GM12874 (cell line): ENCODE measurements at regions not wholly inside any gene's neighbourhood (a gene's known extent, or its start where the extent isn't known, plus 50 kb on each side); places are given as distances from the start of the nearest gene placed in this dataset.

Source experiments
- TF ChIP-seq, protein P1 (sequence below): IDR thresholded peaks from 2 replicates; pipeline ENCODE4 v1.5.1; 2011; ENCODE audit warnings: low read depth, mild to moderate bottlenecking, control low read depth, low read length, moderate library complexity; ENCODE audit not compliant: insufficient read depth

DNA sequence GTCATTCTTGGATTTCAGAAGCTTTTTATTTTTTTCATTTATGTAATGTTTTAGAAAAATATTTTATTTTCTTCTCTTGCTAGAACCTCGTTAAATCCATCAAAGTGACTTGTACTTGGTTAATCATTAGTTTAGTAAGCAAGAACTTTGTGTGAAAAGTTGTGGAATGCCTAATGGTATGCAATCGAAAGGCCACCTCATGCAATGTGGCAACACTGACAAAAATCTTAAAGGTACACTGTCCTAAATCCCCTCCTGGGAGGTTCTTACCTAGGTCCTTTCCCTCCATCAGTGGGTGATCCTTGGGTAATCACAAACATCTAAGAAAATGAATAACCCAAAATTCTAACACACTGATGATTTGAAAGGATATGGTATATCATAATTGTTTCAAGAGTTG lies 304.2 kb downstream of the DNAH5 start:
- TF ChIP-seq, protein P1, sequence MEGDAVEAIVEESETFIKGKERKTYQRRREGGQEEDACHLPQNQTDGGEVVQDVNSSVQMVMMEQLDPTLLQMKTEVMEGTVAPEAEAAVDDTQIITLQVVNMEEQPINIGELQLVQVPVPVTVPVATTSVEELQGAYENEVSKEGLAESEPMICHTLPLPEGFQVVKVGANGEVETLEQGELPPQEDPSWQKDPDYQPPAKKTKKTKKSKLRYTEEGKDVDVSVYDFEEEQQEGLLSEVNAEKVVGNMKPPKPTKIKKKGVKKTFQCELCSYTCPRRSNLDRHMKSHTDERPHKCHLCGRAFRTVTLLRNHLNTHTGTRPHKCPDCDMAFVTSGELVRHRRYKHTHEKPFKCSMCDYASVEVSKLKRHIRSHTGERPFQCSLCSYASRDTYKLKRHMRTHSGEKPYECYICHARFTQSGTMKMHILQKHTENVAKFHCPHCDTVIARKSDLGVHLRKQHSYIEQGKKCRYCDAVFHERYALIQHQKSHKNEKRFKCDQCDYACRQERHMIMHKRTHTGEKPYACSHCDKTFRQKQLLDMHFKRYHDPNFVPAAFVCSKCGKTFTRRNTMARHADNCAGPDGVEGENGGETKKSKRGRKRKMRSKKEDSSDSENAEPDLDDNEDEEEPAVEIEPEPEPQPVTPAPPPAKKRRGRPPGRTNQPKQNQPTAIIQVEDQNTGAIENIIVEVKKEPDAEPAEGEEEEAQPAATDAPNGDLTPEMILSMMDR, result no peak

DNA sequence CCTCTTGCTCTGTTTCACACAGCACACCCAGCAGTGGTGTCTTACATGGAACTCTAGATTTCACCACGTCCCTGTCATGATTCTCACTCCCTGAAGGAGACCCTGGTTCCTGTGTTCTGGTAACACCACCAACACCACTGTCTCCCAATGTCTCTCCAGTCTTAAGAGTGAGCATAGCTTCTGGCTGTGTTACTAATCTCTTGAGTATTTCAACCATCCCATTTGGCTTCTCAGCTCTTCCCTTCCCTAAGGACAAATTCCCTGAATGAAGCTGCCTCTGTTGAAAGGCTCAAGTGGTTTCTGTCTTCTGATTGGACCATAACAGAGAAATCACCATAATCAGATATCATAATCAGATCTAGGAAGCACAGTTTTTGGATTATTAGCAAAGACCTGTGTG lies 311.8 kb downstream of the DNAH5 start:
- TF ChIP-seq, protein P1, result no peak

DNA sequence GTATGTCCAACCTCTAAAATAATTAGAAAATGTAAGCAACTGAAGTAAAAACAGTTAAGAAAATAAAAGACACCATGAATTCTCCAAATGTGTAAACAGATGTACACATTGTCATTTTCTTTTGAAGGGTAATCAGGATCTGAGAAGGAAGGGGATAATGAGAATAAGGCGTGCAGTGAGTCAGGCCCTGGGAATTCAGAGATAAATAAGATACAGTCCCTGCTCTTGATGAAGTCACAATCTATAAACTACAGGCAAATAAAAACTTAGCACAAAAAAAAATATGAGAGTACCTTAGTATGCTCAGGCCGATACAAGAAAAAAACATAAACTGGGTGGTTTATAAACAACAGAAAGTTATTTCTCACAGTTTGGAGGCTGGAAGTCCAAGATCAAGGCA lies 315.3 kb downstream of the DNAH5 start:
- TF ChIP-seq, protein P1, result no peak

DNA sequence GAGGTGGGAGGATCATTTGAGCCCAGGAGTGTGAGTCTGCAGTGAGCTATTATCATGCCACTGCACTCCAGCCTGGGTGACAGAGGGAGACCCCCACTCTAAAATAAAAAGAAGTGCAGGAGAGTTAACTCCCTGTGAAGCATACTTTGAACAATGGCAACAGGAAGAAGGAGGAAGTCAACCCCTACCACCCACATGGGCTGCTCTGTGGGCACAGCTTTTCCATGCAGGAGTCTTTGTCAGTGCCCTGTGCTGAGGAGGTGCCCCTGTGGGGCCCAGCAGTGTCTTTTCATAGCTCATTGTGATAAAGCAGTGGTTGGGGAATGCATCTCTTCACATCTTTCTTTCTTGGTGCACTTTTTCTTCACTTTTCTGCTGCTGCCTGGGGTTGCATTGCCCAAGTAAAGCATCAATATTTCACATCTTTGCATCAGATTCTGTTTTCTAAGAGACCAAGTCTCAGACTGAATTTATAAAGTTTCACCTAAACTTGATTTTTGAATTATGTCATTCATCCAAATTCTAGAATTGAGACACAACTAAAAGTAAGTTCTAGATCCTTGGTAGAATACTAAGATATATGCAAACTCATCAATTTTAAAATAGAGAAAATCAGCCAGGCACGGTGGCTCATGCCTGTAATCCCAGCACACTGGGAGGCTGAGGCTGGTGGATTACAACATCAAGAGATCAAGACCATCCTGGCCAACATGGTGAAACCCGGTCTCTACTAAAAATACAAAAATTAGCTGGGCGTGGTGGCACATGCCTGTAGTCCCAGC lies 316.6 kb downstream of the DNAH5 start:
- TF ChIP-seq, protein P1, result no peak

GRCh38 chr5:13625616-13626198 lies 318.8 kb downstream of the DNAH5 start:
- TF ChIP-seq, protein P1, result no peak

GRCh38 chr5:13624283-13625074 lies 320.0 kb downstream of the DNAH5 start:
- TF ChIP-seq, protein P1, result no peak

GRCh38 chr5:13613621-13614020 lies 330.9 kb downstream of the DNAH5 start:
- TF ChIP-seq, protein P1, result no peak
